ENCODE measurements at regions not wholly inside any gene's neighbourhood (a gene's known extent, or its start where the extent isn't known, plus 50 kb on each side); places are given as distances from the start of the nearest gene placed in this dataset.

DNA sequence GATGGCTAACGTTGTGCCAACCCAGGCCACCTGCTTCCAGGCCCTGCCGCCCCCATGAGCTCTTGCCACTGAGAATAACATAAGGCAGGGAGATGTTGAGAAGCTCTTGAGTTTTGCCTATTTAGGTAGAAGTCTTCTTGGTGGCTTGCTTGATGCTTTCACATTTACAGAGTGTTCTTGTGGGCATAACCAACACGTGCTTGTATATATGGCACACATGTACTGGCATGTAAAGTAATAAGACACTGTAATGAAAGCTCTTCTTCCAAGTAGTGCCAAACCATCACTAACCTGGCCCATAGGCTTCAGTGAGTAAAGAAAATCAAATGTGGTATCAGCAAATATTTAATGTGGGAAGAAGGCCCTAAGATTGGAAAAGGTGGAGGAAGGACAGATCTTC is 146.9 kb upstream of the CITED2 start:
- no peak for DNase-seq (ENCODE audit: extremely low read depth in 1 of 4, low spot score in 3 of 4)
- Histone ChIP-seq H3K9ac (ENCODE audit: insufficient read depth in 1 of 2, low read depth in 2 of 2, low read length in 2 of 2) (no peak overlapping the region), H3K4me3 (no peak overlapping the region), H3K4me1 (replicated peaks in 1 of 2; ENCODE audit: control insufficient read depth in 2 of 2, insufficient read depth in 2 of 2, low read length in 2 of 2) (peaks cover 5 to 38% of the 10 kb centered on the region in 2 experiments; a peak in 4 of 5 replicates), H3K79me2 (ENCODE audit: control insufficient read depth, insufficient read depth, low read length) (no peaks in the 10 kb centered on the region), H3K9me3 (replicated peaks; ENCODE audit: control insufficient read depth, insufficient read depth, low read depth, low read length) (0 out of 2 replicates have a peak, but pooled peaks cover 3% of the 10 kb centered on the region), H3K4me2 (ENCODE audit: insufficient read depth, low read length) (no peak overlapping the region), H3K27me3 (ENCODE audit: control insufficient read depth in 2 of 2, insufficient read depth in 2 of 2, low read length in 2 of 2) (no peaks in the 10 kb centered on the region), H3K27ac (ENCODE audit: extremely low read depth, low read depth, low read length) (no peak overlapping the region), H3K36me3 (ENCODE audit: control insufficient read depth, insufficient read depth, low read length) (no peaks in the 10 kb centered on the region), H2AFZ (ENCODE audit: low read depth, low read length) (no peak overlapping the region), H3K9me1 (ENCODE audit: control insufficient read depth, insufficient read depth, low read length) (no peaks in the 10 kb centered on the region), H4K20me1 (replicated peaks; ENCODE audit: control insufficient read depth, insufficient read depth, low read length) (no peaks in the 10 kb centered on the region)
- in situ Hi-C loops (cut with MboI) (no loop called here), intact Hi-C loops (cut with micrococcal nuclease) (no loop called here)
- FAIRE-seq = no peak
- TF ChIP-seq FOSL1 (tag; conservative IDR thresholded peaks at IDR 0.05) (no peak), ZNF316 (IDR thresholded peaks at IDR 0.05) (0 out of 2 replicates have a peak, but pooled peaks have one; percentile 7)
- ChIA-PET CTCF (ENCODE audit: low intra/inter-chr PET ratio) (no interaction called here), POLR2A (no interaction called here)
- no peak for ATAC-seq
- 87% methylated on average over 3 of the region's 3 CpGs for WGBS (ENCODE audit: insufficient coverage, low coverage, missing lambda C conversion rate)
- no TSS peak for BruUV-seq (replicated peaks)

DNA sequence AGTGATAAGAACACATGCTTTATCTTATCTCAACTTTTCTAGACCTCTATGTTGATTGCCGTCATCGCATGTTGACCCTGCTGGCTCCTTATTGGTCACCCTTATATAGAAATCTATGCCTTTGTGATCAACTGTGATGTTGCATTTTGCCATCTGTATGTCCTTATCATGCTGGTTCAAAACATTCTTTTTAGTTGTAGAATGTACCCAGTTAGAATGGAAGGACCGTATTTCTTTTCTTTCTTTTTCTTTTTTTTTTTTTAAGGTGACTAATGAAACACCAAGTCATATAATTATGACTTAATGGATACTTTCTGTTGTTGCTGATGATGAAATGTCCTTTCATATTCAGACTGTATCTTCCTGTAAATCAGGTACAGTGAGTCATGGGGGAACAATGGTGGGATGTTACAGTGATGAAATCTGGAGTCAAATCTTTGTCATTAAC is 145.9 kb upstream of the CITED2 start:
- H3K9me1 ChIP-seq (ENCODE audit: control insufficient read depth, insufficient read depth, low read length) = no peaks in the 10 kb centered on the region
- H2AFZ ChIP-seq (ENCODE audit: low read depth, low read length) = peak overlapping the region; percentile 72; the same call in 1 of the 2 replicates
- no peak overlapping the region for H3K4me3 ChIP-seq
- no peaks in the 10 kb centered on the region for H3K27me3 ChIP-seq (ENCODE audit: control insufficient read depth in 2 of 2, insufficient read depth in 2 of 2, low read length in 2 of 2)
- no TSS peak for BruUV-seq (replicated peaks)
- no peak for ATAC-seq
- peak overlapping the region; percentile 72; the same call in 1 of the 2 replicates for H3K4me2 ChIP-seq (ENCODE audit: insufficient read depth, low read length)
- H3K4me1 ChIP-seq (replicated peaks in 1 of 2; ENCODE audit: control insufficient read depth in 2 of 2, insufficient read depth in 2 of 2, low read length in 2 of 2) = peaks cover 11 to 43% of the 10 kb centered on the region in 2 experiments; a peak in 4 of 5 replicates
- WGBS (ENCODE audit: insufficient coverage, low coverage, missing lambda C conversion rate) = 23% methylated on average over 3 of the region's 3 CpGs
- POLR2A ChIA-PET = interaction anchor here (1.0 to 4.5 kb wide), 2 partner anchors 14 to 146 kb away, joined by 3 to 41 read pairs; partner anchors contain the start of gene CITED2
- H3K27ac ChIP-seq (ENCODE audit: extremely low read depth, low read depth, low read length) = no peak overlapping the region; the same call in 2 of the 3 replicates
- intact Hi-C loops (cut with micrococcal nuclease) = no loop called here
- no peaks in the 10 kb centered on the region for H3K36me3 ChIP-seq (ENCODE audit: control insufficient read depth, insufficient read depth, low read length)
- CTCF ChIA-PET (ENCODE audit: low intra/inter-chr PET ratio) = no interaction called here
- no peaks in the 10 kb centered on the region for H3K79me2 ChIP-seq (ENCODE audit: control insufficient read depth, insufficient read depth, low read length)
- DNase-seq (ENCODE audit: extremely low read depth in 1 of 4, low spot score in 3 of 4) = no peak
- H3K9ac ChIP-seq (ENCODE audit: insufficient read depth in 1 of 2, low read depth in 2 of 2, low read length in 2 of 2) = no peak overlapping the region
- FAIRE-seq = no peak
- 0 out of 2 replicates have a peak, but pooled peaks cover 3% of the 10 kb centered on the region for H3K9me3 ChIP-seq (replicated peaks; ENCODE audit: control insufficient read depth, insufficient read depth, low read depth, low read length)
- H4K20me1 ChIP-seq (replicated peaks; ENCODE audit: control insufficient read depth, insufficient read depth, low read length) = no peaks in the 10 kb centered on the region
- in situ Hi-C loops (cut with MboI) = no loop called here
- TF ChIP-seq, protein P1, sequence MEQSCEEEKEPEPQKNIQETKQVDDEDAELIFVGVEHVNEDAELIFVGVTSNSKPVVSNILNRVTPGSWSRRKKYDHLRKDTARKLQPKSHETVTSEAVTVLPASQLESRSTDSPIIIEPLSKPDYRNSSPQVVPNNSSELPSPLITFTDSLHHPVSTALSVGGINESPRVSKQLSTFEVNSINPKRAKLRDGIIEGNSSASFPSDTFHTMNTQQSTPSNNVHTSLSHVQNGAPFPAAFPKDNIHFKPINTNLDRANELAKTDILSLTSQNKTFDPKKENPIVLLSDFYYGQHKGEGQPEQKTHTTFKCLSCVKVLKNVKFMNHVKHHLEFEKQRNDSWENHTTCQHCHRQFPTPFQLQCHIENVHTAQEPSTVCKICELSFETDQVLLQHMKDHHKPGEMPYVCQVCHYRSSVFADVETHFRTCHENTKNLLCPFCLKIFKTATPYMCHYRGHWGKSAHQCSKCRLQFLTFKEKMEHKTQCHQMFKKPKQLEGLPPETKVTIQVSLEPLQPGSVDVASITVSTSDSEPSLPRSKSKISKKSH (CRISPR knock-in tag; IDR thresholded peaks at IDR 0.05) = no peak
- 0 out of 2 replicates have a peak, but pooled peaks have one; percentile 49 for TF ChIP-seq FOXJ2 (tag; IDR thresholded peaks at IDR 0.05)
- TF ChIP-seq SMARCA4 (IDR thresholded peaks at IDR 0.05) = peak; percentile 56
- TF ChIP-seq NCOA6 (IDR thresholded peaks at IDR 0.05) = no peak
- no peak for TF ChIP-seq ZEB2 (IDR thresholded peaks at IDR 0.05)
- no peak for TF ChIP-seq CCAR2 (IDR thresholded peaks at IDR 0.05; ENCODE audit: low read depth, low read length)
- no peak for TF ChIP-seq ZNF644 (tag; IDR thresholded peaks at IDR 0.05; ENCODE audit: low read depth)
- TF ChIP-seq, protein P2, sequence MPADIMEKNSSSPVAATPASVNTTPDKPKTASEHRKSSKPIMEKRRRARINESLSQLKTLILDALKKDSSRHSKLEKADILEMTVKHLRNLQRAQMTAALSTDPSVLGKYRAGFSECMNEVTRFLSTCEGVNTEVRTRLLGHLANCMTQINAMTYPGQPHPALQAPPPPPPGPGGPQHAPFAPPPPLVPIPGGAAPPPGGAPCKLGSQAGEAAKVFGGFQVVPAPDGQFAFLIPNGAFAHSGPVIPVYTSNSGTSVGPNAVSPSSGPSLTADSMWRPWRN (IDR thresholded peaks at IDR 0.05; ENCODE audit: low read depth) = no peak
- TF ChIP-seq THRAP3 (IDR thresholded peaks at IDR 0.05; ENCODE audit: borderline replicate concordance) = no peak
- no peak for TF ChIP-seq ZNF444 (CRISPR knock-in tag; IDR thresholded peaks at IDR 0.05)
- TF ChIP-seq ILK (tag; IDR thresholded peaks at IDR 0.05; ENCODE audit: borderline replicate concordance, low read depth) = no peak
- TF ChIP-seq DPF2 (IDR thresholded peaks at IDR 0.05) = peak; percentile 72
- peak; percentile 13 for TF ChIP-seq ASH1L (IDR thresholded peaks at IDR 0.05; ENCODE audit: borderline replicate concordance, low read depth, partially characterized antibody)
- peak; percentile 44 for TF ChIP-seq ARID1B (IDR thresholded peaks at IDR 0.05)
- no peak for TF ChIP-seq KDM2B (CRISPR knock-in tag; IDR thresholded peaks at IDR 0.05)

Data from K562 (cell line).